Daoy (cell line): ENCODE measurements at regions not wholly inside any gene's neighbourhood (a gene's known extent, or its start where the extent isn't known, plus 50 kb on each side); places are given as distances from the start of the nearest gene placed in this dataset.
"Not testable (repeated sequence)": the region's sequence is repeated elsewhere in the genome, so short reads cannot be mapped to it uniquely, and the experiment has no call there.

Source experiments
- DNase-seq: peaks from one replicate; pipeline ENCODE4 v3.0.0-alpha.2; 2015; ENCODE audit warnings: low read depth

DNA sequence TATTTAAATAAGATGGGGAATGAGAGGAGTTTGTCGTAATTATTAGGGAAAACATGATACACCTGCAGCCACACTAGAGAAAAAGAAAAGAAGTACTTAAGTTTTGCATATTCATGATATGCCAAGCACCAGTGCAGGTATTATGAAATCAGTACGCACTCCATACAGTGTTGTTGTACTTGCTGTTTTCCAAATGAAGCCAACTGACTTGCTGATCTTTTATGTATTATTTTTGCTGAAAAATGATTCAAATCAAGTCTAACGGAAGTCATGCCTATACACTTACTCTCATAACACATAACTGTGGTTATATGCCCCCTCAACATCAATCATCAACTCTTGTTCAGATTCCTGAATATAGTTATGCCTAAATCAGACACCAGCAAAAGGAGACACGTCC lies 584.9 kb upstream of the EYS start:
- no peak for DNase-seq

DNA sequence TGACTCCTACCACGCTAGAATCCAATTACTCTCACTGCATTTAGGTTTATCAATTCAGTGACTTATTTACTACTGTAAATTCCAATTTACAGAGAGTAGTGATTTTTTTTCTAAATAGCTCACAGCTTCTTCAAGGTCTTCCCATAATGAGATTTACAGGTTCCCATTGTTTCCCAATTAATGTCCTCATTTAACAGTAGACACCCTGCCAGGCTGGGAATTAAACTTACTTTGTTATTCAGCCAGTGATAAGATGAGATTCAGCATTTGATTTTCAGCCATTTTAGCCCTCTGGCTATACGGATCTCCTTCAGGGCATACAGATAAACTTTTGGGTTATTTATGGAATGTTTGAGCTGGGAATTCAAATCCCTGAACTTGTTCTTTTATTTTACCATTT lies 582.9 kb upstream of the EYS start:
- DNase-seq = no peak

DNA sequence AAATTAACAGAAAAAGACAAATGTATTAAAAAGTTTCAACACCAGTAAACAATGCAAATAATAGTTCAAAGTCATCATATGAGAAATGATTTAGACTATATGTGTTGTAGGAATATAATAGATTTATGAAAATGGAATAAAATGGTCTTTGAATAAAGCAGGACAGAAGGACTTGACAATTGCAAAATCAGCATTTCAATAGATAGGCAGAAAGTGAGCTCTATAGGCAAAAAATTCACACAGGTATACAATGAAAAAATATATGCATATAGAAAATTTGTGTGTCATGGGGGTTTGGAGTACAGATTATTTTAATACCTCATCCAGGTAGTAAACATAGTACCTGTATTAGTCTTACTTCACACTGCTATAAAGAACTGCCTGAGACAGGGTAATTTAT lies 571.1 kb upstream of the EYS start:
- DNase-seq = no peak

GRCh38 chr6:66277400-66277799 lies 570.4 kb upstream of the EYS start:
- no peak for DNase-seq

DNA sequence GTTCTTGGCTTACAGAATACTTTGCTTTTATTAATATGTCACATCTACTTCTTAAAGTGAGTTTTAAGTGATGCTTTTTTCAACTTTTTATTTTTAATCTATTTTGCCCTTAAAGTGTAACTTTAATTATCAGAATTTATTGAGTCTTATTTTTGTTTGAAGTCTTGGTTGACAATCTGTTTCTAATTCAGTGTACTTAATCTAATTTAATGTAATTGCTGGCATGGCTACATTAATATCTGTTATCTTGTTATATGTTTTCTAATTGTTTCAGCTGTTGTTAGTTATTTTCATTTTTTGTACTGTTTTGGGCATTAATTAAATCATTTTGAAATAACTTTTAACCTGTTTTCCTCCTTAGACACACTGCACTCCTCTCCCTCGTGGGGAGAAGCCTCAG lies 558.7 kb upstream of the EYS start:
- no peak for DNase-seq

DNA sequence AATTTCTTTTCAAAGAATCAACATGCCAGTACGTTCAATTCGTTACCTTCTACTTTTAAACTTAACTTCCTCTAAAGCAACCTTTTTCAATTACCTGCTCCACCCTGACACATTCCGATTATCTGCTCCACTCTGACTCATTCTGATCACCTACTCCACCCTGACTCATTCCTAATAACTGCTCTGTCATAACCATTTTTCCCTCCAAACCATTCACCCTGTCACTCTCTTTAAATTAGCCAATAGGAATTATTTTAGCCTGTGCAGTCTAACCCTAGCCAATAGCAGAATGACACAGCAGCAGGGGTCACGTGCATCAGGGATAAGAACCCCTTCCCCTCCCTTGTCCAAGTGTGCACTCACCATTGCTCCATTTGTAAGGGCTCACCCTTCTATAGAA lies 557.4 kb upstream of the EYS start:
- no peak for DNase-seq

DNA sequence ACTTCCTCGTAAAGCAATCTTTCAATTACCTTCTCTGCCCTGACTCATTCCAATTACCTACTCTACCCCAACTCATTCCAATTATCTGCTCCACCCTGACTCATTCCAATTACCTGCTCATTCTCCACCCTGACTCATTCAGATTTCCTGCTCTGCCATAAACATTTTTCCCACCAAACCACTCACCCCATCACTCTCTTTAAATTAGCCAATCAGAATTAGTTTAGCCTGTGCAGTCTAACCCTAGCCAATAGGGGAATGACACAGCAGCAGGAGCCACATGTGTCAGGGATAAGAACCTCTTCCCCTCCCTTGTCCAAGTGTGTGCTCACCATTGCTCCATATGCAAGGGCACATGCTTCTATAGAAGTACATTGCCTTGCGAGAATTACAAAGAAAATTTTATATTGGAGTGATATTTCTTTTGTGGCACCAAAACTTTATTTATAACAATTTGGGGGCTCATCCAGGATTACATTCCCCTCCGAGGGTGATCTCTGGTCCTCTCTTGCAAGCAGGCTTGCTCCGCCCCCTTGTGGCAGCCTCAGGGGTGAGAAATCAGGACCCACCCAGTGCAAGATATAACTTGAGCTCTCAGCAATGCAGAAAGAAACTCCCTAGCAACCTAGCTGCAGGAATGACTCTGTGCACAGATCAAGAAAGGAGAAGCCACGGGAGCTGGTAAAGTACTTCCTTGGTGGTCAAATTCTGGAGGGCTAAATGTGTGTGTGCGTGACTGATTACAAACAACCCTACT lies 551.9 kb upstream of the EYS start:
- not testable (repeated sequence) for DNase-seq

DNA sequence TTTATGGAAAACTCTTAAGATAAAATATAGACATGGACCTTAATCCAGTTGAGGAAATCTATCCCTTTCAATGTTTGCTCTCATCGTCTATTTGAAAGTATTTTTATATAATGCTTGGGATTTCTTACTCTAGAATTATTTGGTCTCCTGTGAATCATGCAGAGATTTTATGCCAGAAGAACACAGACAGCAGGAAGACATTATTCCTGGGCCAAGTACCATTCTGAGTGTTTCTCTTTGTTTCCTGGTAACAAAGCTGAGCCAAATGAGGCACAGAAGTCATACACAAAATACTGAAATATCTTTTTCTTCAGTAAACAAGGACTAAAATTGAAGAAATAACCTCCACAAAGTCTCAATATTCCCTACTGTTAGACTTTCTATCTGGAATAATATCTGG lies 538.2 kb upstream of the EYS start:
- no peak for DNase-seq

DNA sequence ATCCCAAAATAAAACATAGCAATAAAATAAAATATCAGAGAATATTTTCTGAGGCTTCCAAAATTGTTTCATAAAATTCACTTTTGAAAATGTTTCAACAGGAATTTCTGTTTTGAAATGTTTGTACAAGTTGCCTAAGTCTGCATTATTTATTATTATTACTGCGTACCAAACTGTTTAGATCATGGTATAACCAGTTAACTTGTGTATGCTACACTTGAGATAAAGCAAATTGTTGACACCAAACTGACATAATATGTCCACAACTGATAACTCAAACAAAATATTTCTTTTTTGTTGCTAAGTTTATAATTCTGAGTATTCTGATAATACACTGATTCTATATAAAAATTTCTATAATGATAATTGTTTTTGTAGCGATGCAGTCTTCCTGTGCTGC lies 531.8 kb upstream of the EYS start:
- DNase-seq = no peak

DNA sequence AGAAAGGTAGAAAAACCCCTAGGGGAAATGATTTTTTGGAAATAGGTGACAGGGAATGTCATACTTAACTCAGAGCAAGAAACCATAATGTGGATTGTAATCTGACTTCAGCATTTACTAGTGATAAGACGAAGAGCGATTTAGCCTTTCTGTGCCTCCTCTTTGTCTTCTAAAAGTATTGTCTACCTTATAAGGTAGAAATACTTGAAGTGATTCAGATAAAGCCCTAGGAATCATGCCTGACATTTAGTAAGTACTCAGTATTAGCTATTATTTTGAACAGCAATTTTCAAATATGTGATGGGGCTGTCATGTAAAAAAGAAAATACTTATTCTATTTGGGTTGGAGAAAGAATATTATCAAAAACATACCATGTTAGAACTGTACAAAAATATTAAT lies 525.9 kb upstream of the EYS start:
- DNase-seq = no peak

- DNase-seq = no peak
These were observed 523.6 kb upstream of the EYS start for GRCh38 chr6:66230591-66230990.

DNA sequence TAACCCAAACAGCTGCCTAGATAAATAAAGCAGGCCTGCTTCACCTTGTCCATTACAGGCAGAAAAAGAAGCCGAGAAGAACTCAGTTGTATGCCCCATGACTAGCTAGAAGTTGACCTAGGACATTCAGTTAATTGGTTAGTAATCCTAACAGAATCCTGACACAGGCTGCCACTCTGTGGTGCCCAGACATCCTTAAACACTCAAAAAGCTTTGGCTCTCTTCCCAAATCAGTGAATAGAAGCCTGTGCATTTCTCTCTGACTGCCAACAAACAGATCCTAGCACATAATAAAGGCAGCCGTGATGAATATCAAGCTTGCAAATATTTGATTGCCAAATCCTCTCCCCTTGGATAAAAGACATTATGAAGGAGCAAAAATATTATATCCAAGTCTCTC lies 519.1 kb upstream of the EYS start:
- no peak for DNase-seq

- no peak for DNase-seq
These were observed 503.9 kb upstream of the EYS start for GRCh38 chr6:66210964-66211363.

GRCh38 chr6:66200390-66200789 lies 493.4 kb upstream of the EYS start:
- DNase-seq = no peak

DNA sequence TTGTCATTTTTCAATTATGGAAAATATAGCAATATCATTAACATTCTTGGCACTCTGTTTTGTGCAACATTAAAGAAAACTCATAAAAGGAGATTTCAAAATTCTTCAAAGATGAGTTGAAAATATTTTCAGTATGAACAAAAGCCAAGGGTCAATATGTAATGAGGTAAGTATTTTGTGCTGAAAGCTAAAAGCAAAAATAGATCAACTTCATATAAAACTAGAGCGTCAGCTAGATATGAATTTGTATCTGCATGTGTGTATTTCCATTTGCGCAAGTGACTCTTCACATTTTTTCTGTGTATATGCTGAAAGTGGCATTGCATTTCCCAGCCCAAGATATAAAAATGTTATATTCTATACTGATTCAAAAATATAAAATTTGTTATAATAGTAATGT lies 492.1 kb upstream of the EYS start:
- no peak for DNase-seq

- DNase-seq = no peak
These were observed 491.1 kb upstream of the EYS start for GRCh38 chr6:66198062-66198624.

- no peak for DNase-seq
These were observed 483.8 kb upstream of the EYS start for GRCh38 chr6:66190858-66191257.

DNA sequence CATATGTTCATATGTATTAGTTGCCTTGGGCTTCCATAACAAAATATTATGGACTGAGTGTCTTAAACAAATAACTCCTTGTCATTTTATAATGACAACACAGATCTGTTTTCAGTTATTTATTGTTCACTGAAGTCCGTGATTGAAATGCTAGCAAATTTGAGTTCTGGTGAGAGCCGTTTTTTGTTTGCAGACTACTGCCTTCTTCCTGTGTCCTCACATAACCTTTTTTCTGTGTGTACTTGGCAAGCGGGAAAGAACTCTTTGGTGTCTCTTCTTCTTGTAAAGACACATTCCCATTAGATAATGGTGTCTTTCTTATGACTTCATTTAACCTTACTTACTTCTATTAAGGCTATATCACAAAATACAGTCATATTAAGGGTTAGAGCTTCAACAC lies 482.9 kb upstream of the EYS start:
- no peak for DNase-seq

- no peak for DNase-seq
These were observed 479.7 kb upstream of the EYS start for GRCh38 chr6:66186756-66187155.

DNA sequence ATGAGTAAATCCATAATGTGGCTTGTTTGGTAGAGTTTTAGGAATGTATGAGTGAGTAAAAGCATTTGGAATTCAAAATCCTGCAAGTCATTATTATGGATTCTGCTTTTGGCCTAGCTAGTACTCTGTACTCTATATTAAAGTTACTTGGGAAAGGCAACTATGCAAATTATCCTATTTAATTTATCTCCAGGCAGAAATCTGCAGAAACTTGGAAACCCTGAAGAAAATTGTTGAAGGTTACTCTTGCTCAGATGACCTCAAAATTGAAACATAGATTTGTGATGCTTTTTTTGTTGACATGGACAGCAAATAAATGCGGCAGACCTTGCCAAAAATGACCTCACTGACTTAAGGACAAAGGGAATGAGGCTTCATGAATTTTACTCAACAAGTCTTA lies 477.1 kb upstream of the EYS start:
- DNase-seq = no peak

GRCh38 chr6:66179361-66179760 lies 472.3 kb upstream of the EYS start:
- no peak for DNase-seq

DNA sequence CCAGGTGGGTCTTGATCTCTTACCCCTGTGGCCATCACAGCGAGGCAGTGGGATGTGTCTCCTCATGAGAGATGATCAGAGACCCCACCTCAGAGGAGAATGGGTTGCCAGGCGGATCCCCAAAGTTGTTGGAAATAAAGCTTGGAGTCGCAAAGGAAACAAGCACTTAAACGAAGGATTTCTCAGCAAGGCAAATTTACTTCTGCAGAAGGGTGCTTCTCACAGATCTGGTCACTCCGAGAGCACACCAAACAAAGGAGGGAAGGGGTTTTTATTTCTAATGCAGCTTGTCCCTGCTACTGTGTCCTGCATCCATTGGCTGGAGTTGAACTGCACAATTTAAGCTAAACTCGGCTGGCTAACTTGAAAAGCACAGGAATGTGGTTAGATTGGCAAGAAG lies 466.6 kb upstream of the EYS start:
- DNase-seq = no peak

- not testable (repeated sequence) for DNase-seq
These were observed 459.7 kb upstream of the EYS start for GRCh38 chr6:66166713-66167112.

- no peak for DNase-seq
These were observed 454.6 kb upstream of the EYS start for GRCh38 chr6:66161546-66162108.
